ENCODE measurements at regions not wholly inside any gene's neighbourhood (a gene's known extent, or its start where the extent isn't known, plus 50 kb on each side); places are given as distances from the start of the nearest gene placed in this dataset.

DNA sequence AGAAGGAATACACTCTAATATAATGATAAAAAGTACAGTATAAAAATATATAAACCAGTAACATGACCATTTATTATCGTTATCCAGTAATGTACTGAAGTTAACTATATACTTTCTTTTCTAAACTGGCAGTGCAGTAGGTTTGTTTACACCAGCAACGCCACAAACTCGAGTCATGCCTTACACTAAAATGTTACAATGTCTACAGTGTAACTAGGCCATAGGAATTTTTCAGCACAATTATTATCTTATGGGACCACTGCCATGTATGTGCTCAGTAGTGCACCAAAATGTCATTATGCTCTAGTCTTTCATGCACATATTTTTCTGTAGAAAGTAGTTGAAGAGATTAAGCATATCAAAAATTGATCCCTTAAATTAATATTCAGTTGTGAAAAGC lies 609.8 kb upstream of the BCHE start:
- TF ChIP-seq, protein P1, sequence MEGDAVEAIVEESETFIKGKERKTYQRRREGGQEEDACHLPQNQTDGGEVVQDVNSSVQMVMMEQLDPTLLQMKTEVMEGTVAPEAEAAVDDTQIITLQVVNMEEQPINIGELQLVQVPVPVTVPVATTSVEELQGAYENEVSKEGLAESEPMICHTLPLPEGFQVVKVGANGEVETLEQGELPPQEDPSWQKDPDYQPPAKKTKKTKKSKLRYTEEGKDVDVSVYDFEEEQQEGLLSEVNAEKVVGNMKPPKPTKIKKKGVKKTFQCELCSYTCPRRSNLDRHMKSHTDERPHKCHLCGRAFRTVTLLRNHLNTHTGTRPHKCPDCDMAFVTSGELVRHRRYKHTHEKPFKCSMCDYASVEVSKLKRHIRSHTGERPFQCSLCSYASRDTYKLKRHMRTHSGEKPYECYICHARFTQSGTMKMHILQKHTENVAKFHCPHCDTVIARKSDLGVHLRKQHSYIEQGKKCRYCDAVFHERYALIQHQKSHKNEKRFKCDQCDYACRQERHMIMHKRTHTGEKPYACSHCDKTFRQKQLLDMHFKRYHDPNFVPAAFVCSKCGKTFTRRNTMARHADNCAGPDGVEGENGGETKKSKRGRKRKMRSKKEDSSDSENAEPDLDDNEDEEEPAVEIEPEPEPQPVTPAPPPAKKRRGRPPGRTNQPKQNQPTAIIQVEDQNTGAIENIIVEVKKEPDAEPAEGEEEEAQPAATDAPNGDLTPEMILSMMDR (IDR thresholded peaks at IDR 0.05), result no peak
- TF ChIP-seq, protein P2, sequence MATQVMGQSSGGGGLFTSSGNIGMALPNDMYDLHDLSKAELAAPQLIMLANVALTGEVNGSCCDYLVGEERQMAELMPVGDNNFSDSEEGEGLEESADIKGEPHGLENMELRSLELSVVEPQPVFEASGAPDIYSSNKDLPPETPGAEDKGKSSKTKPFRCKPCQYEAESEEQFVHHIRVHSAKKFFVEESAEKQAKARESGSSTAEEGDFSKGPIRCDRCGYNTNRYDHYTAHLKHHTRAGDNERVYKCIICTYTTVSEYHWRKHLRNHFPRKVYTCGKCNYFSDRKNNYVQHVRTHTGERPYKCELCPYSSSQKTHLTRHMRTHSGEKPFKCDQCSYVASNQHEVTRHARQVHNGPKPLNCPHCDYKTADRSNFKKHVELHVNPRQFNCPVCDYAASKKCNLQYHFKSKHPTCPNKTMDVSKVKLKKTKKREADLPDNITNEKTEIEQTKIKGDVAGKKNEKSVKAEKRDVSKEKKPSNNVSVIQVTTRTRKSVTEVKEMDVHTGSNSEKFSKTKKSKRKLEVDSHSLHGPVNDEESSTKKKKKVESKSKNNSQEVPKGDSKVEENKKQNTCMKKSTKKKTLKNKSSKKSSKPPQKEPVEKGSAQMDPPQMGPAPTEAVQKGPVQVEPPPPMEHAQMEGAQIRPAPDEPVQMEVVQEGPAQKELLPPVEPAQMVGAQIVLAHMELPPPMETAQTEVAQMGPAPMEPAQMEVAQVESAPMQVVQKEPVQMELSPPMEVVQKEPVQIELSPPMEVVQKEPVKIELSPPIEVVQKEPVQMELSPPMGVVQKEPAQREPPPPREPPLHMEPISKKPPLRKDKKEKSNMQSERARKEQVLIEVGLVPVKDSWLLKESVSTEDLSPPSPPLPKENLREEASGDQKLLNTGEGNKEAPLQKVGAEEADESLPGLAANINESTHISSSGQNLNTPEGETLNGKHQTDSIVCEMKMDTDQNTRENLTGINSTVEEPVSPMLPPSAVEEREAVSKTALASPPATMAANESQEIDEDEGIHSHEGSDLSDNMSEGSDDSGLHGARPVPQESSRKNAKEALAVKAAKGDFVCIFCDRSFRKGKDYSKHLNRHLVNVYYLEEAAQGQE (IDR thresholded peaks at IDR 0.05), result no peak
- TF ChIP-seq MAZ (IDR thresholded peaks at IDR 0.05; ENCODE audit: borderline replicate concordance, low read depth, low read length), result no peak
